PC-9 (cell line): ENCODE measurements at regions not wholly inside any gene's neighbourhood (a gene's known extent, or its start where the extent isn't known, plus 50 kb on each side); places are given as distances from the start of the nearest gene placed in this dataset.

Experiments
- BruUV-seq: library from RNA; stranded (reverse); fragments of 400-500 nt; replicated peaks from 2 replicates; lab custom pipeline; 2021; lab: Mats Ljungman, UMichigan
- CTCF ChIA-PET: fragments of 300-600 bp; sonication (Branson Sonifier 250); formaldehyde crosslinking; loops from one replicate; lab custom pipeline; 2022; ENCODE audit warnings: antibody characterized with exemption; lab: Charles Lee
- POLR2A ChIA-PET: fragments of 300-600 bp; sonication (Branson Sonifier 250); formaldehyde crosslinking; loops from one replicate; lab custom pipeline; 2022; ENCODE audit warnings: antibody characterized with exemption; ENCODE audit not compliant: unreplicated experiment; lab: Charles Lee
- DNase-seq, 2 experiments: peaks; one replicate each; pipeline versions ENCODE4 v3.0.0 to v3.0.0-alpha.2; 2015 to 2022; ENCODE audit warnings: mixed read lengths in 1 of 2
- H2AFZ ChIP-seq: fragments of 200-600 bp; sonication (generic); 2 replicates; pipeline ENCODE4 v1.8.1; 2017; ENCODE audit warnings: antibody characterized with exemption
- H3F3A ChIP-seq: fragments of 200-600 bp; sonication (generic); 2 replicates; pipeline ENCODE4 v1.8.1; 2017; ENCODE audit warnings: antibody characterized with exemption, mild to moderate bottlenecking, low read depth; ENCODE audit not compliant: insufficient read depth
- H3K27ac ChIP-seq: fragments of 200-600 bp; sonication (generic); 2 replicates; pipeline ENCODE4 v1.6.1; 2016; ENCODE audit warnings: mixed run types
- H3K27me3 ChIP-seq: fragments of 200-600 bp; sonication (generic); 2 replicates; pipeline ENCODE4 v1.6.1; 2016; ENCODE audit warnings: low read depth, mixed run types; ENCODE audit not compliant: insufficient read depth
- H3K36me3 ChIP-seq: fragments of 200-600 bp; sonication (generic); 2 replicates; pipeline ENCODE4 v1.6.1; 2016; ENCODE audit warnings: low read depth, mixed run types
- H3K4me1 ChIP-seq: fragments of 200-600 bp; sonication (generic); replicated peaks from 2 replicates; pipeline ENCODE4 v1.6.1; 2016; ENCODE audit warnings: mixed run types; ENCODE audit not compliant: insufficient read depth
- H3K4me2 ChIP-seq: fragments of 200-600 bp; sonication (generic); 2 replicates; pipeline ENCODE4 v1.6.1; 2017; ENCODE audit warnings: mixed run types
- H3K4me3 ChIP-seq: fragments of 200-600 bp; sonication (generic); 2 replicates; pipeline ENCODE4 v1.6.1; 2016; ENCODE audit warnings: mixed run types
- H3K79me2 ChIP-seq: fragments of 200-600 bp; sonication (generic); 2 replicates; pipeline ENCODE4 v1.6.1; 2017; ENCODE audit warnings: low read depth, mixed run types
- H3K9me2 ChIP-seq: fragments of 200-600 bp; sonication (generic); 2 replicates; pipeline ENCODE4 v1.8.1; 2017; ENCODE audit warnings: mild to moderate bottlenecking; ENCODE audit not compliant: insufficient read depth
- H3K9me3 ChIP-seq: fragments of 200-600 bp; sonication (generic); 2 replicates; pipeline ENCODE4 v1.8.1; 2016; ENCODE audit warnings: low read depth; ENCODE audit not compliant: insufficient read depth
- H4K20me1 ChIP-seq: fragments of 200-600 bp; sonication (generic); 2 replicates; pipeline ENCODE4 v1.8.1; 2017; ENCODE audit not compliant: insufficient read depth
- CTCF ChIP-seq: fragments of 200-600 bp; sonication (generic); conservative IDR thresholded peaks from 2 replicates; pipeline ENCODE4 v1.6.1; 2017; ENCODE audit warnings: mixed run types, antibody characterized with exemption, mild to moderate bottlenecking, moderate library complexity
- EZH2 ChIP-seq: fragments of 200-600 bp; sonication (generic); IDR thresholded peaks from 2 replicates; pipeline ENCODE4 v1.8.0; 2017; ENCODE audit warnings: antibody characterized with exemption, low read depth
- intact Hi-C: fragments of 100-400 bp; cut with micrococcal nuclease; formaldehyde crosslinking; loops from one replicate; pipeline ENCODE4 v1.10.0; 2022; ENCODE audit not compliant: unreplicated experiment

- ChIA-PET POLR2A (no interaction called here), CTCF (no interaction called here)
- Histone ChIP-seq H3K9me2 (no peaks in the 10 kb centered on the region), H4K20me1 (no peaks in the 10 kb centered on the region), H3K9me3 (no peaks in the 10 kb centered on the region), H3K4me1 (no peaks in the 10 kb centered on the region), H3K27ac (no peak overlapping the region), H3F3A (no peaks in the 10 kb centered on the region), H3K4me2 (no peak overlapping the region), H3K27me3 (no peaks in the 10 kb centered on the region), H3K36me3 (no peaks in the 10 kb centered on the region), H2AFZ (no peak overlapping the region), H3K4me3 (no peak overlapping the region), H3K79me2 (no peaks in the 10 kb centered on the region)
- TF ChIP-seq EZH2 (no peak), CTCF (no peak)
- no peak for DNase-seq
- intact Hi-C loops = no loop called here
- no TSS peak for BruUV-seq
These were observed 169.2 kb downstream of the ANXA2 start for GRCh38 chr15:60228619-60229018.

DNA sequence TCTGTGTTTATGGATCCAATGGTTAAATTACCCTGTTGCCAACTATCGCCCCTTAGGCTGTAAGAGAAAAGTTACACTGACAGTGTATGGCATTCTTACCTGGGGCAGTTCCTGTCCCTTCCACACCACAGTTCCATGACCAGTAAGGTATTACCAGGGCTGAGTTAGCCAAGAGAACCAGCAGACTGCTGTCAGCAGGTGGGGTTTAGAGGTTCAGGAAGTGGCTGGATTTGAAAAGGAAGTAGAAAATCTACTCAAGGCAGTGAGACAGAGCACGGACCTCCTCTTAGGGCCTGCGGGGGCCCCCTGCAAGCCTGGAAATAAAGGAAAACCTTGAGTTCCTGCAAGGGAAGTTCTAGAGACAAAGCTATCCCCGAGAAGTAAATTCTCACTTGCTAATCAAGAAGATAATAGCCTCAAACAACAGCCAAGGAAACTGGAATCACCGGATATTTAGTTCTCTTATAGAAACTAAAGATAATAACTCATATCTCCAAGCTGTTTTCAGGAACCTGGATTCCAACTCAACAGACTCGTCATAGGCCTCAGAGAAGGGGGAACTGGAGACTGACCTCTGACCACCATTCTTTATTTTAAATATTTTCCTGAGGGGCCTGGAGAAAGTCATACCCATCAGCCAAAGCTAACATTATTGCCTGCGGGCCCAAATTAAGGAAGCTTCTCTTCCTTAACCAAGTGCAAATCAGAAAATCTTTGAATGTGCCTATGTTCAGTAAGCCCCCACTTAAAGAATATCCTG, 161.7 kb downstream of the ANXA2 start:
- Histone ChIP-seq H3K36me3 (no peaks in the 10 kb centered on the region), H3K4me2 (no peak overlapping the region), H3F3A (no peaks in the 10 kb centered on the region), H3K4me3 (no peak overlapping the region), H3K27me3 (no peaks in the 10 kb centered on the region), H4K20me1 (no peaks in the 10 kb centered on the region), H2AFZ (no peak overlapping the region), H3K27ac (no peak overlapping the region), H3K9me3 (no peaks in the 10 kb centered on the region), H3K9me2 (no peaks in the 10 kb centered on the region), H3K79me2 (no peaks in the 10 kb centered on the region), H3K4me1 (no peaks in the 10 kb centered on the region)
- intact Hi-C loops = no loop called here
- no TSS peak for BruUV-seq
- TF ChIP-seq CTCF (no peak), EZH2 (no peak)
- DNase-seq = no peak
- ChIA-PET CTCF (no interaction called here), POLR2A (no interaction called here)

GRCh38 chr15:60237446-60237845, 160.3 kb downstream of the ANXA2 start:
- DNase-seq = no peak
- Histone ChIP-seq H3K9me3 (no peaks in the 10 kb centered on the region), H3F3A (no peaks in the 10 kb centered on the region), H3K27me3 (no peaks in the 10 kb centered on the region), H3K4me3 (no peak overlapping the region), H3K4me2 (no peak overlapping the region), H3K27ac (no peak overlapping the region), H3K36me3 (no peaks in the 10 kb centered on the region), H3K9me2 (no peaks in the 10 kb centered on the region), H3K79me2 (no peaks in the 10 kb centered on the region), H3K4me1 (no peaks in the 10 kb centered on the region), H2AFZ (no peak overlapping the region), H4K20me1 (no peaks in the 10 kb centered on the region)
- intact Hi-C loops = no loop called here
- TF ChIP-seq CTCF (no peak), EZH2 (no peak)
- CTCF ChIA-PET = no interaction called here
- BruUV-seq = no TSS peak
- POLR2A ChIA-PET = no interaction called here
